DOHH2 (cell line): ENCODE measurements at regions not wholly inside any gene's neighbourhood (a gene's known extent, or its start where the extent isn't known, plus 50 kb on each side); places are given as distances from the start of the nearest gene placed in this dataset.

Experiments
- H3F3A ChIP-seq: fragments of 200-600 bp; sonication (generic), shearing (Covaris generic); 2 replicates; pipeline ENCODE4 v1.6.0; 2016; ENCODE audit warnings: antibody characterized with exemption, mild to moderate bottlenecking; ENCODE audit not compliant: control insufficient read depth, insufficient read depth
- H3K27ac ChIP-seq: fragments of 200-600 bp; sonication (generic); 2 replicates; pipeline ENCODE4 v1.5.1; 2014; ENCODE audit warnings: low read depth, mild to moderate bottlenecking, low read length, moderate library complexity
- H3K27me3 ChIP-seq: fragments of 200-600 bp; sonication (generic); 2 replicates; pipeline ENCODE4 v1.6.1; 2014; ENCODE audit warnings: mild to moderate bottlenecking, low read length, mixed read lengths; ENCODE audit not compliant: control insufficient read depth
- H3K36me3 ChIP-seq: fragments of 200-600 bp; sonication (generic); 2 replicates; pipeline ENCODE4 v1.6.1; 2014; ENCODE audit warnings: mild to moderate bottlenecking, low read length, moderate library complexity, mixed read lengths; ENCODE audit not compliant: control insufficient read depth
- H3K4me1 ChIP-seq: fragments of 200-600 bp; sonication (generic); 2 replicates; pipeline ENCODE4 v1.6.1; 2014; ENCODE audit warnings: mild to moderate bottlenecking, low read length, mixed read lengths; ENCODE audit not compliant: control insufficient read depth
- H3K4me2 ChIP-seq: fragments of 200-600 bp; sonication (generic); 2 replicates; pipeline ENCODE4 v1.6.0; 2014; ENCODE audit warnings: mild to moderate bottlenecking, low read length, moderate library complexity
- H3K4me3 ChIP-seq: fragments of 200-600 bp; sonication (generic); 2 replicates; pipeline ENCODE4 v1.5.1; 2014; ENCODE audit warnings: mild to moderate bottlenecking, low read length, mixed read lengths
- H3K79me2 ChIP-seq: fragments of 200-600 bp; sonication (generic); 2 replicates; pipeline ENCODE4 v1.6.1; 2014; ENCODE audit warnings: mild to moderate bottlenecking, low read length, mixed read lengths; ENCODE audit not compliant: control insufficient read depth
- H3K9me2 ChIP-seq: fragments of 200-600 bp; sonication (generic); replicated peaks from 2 replicates; pipeline ENCODE4 v1.6.1; 2014; ENCODE audit warnings: mild to moderate bottlenecking, low read length, mixed read lengths; ENCODE audit not compliant: control insufficient read depth
- H3K9me3 ChIP-seq: fragments of 200-600 bp; sonication (generic); 2 replicates; pipeline ENCODE4 v1.6.1; 2014; ENCODE audit warnings: antibody characterized with exemption, low read length, mixed read lengths; ENCODE audit not compliant: control insufficient read depth, insufficient read depth
- H4K20me1 ChIP-seq: fragments of 200-600 bp; sonication (generic); 2 replicates; pipeline ENCODE4 v1.6.0; 2014; ENCODE audit warnings: low read depth, mild to moderate bottlenecking, antibody characterized with exemption, low read length, moderate library complexity; ENCODE audit not compliant: control insufficient read depth, insufficient read depth
- CTCF ChIP-seq: fragments of 200-600 bp; sonication (generic); IDR thresholded peaks from one replicate; pipeline ENCODE4 v1.5.1; 2014; ENCODE audit warnings: antibody characterized with exemption, mild to moderate bottlenecking, low read depth, low read length; ENCODE audit not compliant: poor library complexity, severe bottlenecking
- EZH2phosphoT487 ChIP-seq: fragments of 200-600 bp; sonication (generic); IDR thresholded peaks from 2 replicates; pipeline ENCODE4 v1.6.1; 2017; ENCODE audit warnings: borderline replicate concordance, mild to moderate bottlenecking, antibody characterized with exemption, low read length, moderate library complexity, mixed read lengths

- no peak overlapping the region for H3K4me3 ChIP-seq
- H3K36me3 ChIP-seq = no peaks in the 10 kb centered on the region
- H4K20me1 ChIP-seq = no peaks in the 10 kb centered on the region
- no peak overlapping the region for H3K27ac ChIP-seq
- no peaks in the 10 kb centered on the region for H3K79me2 ChIP-seq
- H3K9me3 ChIP-seq = no peaks in the 10 kb centered on the region
- H3K4me1 ChIP-seq = no peaks in the 10 kb centered on the region
- H3F3A ChIP-seq = no peaks in the 10 kb centered on the region
- TF ChIP-seq CTCF (no peak), EZH2phosphoT487 (no peak)
- H3K9me2 ChIP-seq = no peaks in the 10 kb centered on the region
- H3K4me2 ChIP-seq = no peak overlapping the region
- no peaks in the 10 kb centered on the region for H3K27me3 ChIP-seq
Observed at GRCh38 chr9:113783475-113783874, 92.6 kb upstream of the ZNF618 start.

- no peaks in the 10 kb centered on the region for H3K4me1 ChIP-seq
- no peak overlapping the region for H3K27ac ChIP-seq
- TF ChIP-seq CTCF = no peak
- TF ChIP-seq EZH2phosphoT487 = no peak
- H3F3A ChIP-seq = no peaks in the 10 kb centered on the region
- H3K36me3 ChIP-seq = no peaks in the 10 kb centered on the region
- no peaks in the 10 kb centered on the region for H3K9me2 ChIP-seq
- no peaks in the 10 kb centered on the region for H3K9me3 ChIP-seq
- H4K20me1 ChIP-seq = no peaks in the 10 kb centered on the region
- no peaks in the 10 kb centered on the region for H3K79me2 ChIP-seq
- no peak overlapping the region for H3K4me3 ChIP-seq
- H3K27me3 ChIP-seq = no peaks in the 10 kb centered on the region
- no peak overlapping the region for H3K4me2 ChIP-seq
Observed at GRCh38 chr9:113785334-113785733, 90.8 kb upstream of the ZNF618 start.

- Histone ChIP-seq H3F3A (no peaks in the 10 kb centered on the region), H4K20me1 (no peaks in the 10 kb centered on the region), H3K79me2 (no peaks in the 10 kb centered on the region), H3K36me3 (no peaks in the 10 kb centered on the region), H3K4me1 (no peaks in the 10 kb centered on the region), H3K27ac (no peak overlapping the region), H3K9me2 (no peaks in the 10 kb centered on the region), H3K4me3 (no peak overlapping the region), H3K9me3 (no peaks in the 10 kb centered on the region), H3K4me2 (no peak overlapping the region), H3K27me3 (no peaks in the 10 kb centered on the region)
- TF ChIP-seq EZH2phosphoT487 (no peak), CTCF (no peak)
Observed at GRCh38 chr9:113786071-113786470, 90.0 kb upstream of the ZNF618 start.

- no peak for TF ChIP-seq CTCF
- no peak for TF ChIP-seq EZH2phosphoT487
- Histone ChIP-seq H3K9me2 (no peaks in the 10 kb centered on the region), H3K27me3 (no peaks in the 10 kb centered on the region), H3F3A (no peaks in the 10 kb centered on the region), H3K4me3 (no peak overlapping the region), H3K27ac (no peak overlapping the region), H3K4me2 (no peak overlapping the region), H3K36me3 (no peaks in the 10 kb centered on the region), H3K79me2 (no peaks in the 10 kb centered on the region), H3K9me3 (no peaks in the 10 kb centered on the region), H3K4me1 (no peaks in the 10 kb centered on the region), H4K20me1 (no peaks in the 10 kb centered on the region)
Observed at GRCh38 chr9:113787871-113788270, 88.2 kb upstream of the ZNF618 start.
